ENCODE measurements at regions not wholly inside any gene's neighbourhood (a gene's known extent, or its start where the extent isn't known, plus 50 kb on each side); places are given as distances from the start of the nearest gene placed in this dataset.

- TF ChIP-seq CTCF (IDR thresholded peaks at IDR 0.05) (no peak), POLR2AphosphoS5 (IDR thresholded peaks at IDR 0.05) (no peak), POLR2A (IDR thresholded peaks at IDR 0.05) (no peak), EP300 (IDR thresholded peaks at IDR 0.05) (no peak)
Measured at GRCh38 chr4:45957353-45957752, 166.5 kb downstream of the GABRG1 start.

Data from stomach (tissue), 4 donors.